ENCODE measurements at regions not wholly inside any gene's neighbourhood (a gene's known extent, or its start where the extent isn't known, plus 50 kb on each side); places are given as distances from the start of the nearest gene placed in this dataset.

- no peaks in the 10 kb centered on the region for H3K9me3 Mint-ChIP-seq
- peaks cover 61% of the 10 kb centered on the region for H3K4me1 Mint-ChIP-seq (ENCODE audit: low read depth)
- H3K27ac Mint-ChIP-seq: no peak overlapping the region
- TF ChIP-seq, protein P1, sequence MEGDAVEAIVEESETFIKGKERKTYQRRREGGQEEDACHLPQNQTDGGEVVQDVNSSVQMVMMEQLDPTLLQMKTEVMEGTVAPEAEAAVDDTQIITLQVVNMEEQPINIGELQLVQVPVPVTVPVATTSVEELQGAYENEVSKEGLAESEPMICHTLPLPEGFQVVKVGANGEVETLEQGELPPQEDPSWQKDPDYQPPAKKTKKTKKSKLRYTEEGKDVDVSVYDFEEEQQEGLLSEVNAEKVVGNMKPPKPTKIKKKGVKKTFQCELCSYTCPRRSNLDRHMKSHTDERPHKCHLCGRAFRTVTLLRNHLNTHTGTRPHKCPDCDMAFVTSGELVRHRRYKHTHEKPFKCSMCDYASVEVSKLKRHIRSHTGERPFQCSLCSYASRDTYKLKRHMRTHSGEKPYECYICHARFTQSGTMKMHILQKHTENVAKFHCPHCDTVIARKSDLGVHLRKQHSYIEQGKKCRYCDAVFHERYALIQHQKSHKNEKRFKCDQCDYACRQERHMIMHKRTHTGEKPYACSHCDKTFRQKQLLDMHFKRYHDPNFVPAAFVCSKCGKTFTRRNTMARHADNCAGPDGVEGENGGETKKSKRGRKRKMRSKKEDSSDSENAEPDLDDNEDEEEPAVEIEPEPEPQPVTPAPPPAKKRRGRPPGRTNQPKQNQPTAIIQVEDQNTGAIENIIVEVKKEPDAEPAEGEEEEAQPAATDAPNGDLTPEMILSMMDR (IDR thresholded peaks at IDR 0.05): no peak
- peaks cover 4% of the 10 kb centered on the region; the same call in 1 of the 2 replicates for H3K27me3 Mint-ChIP-seq (ENCODE audit: insufficient read depth)
- no peaks in the 10 kb centered on the region for H3K36me3 Mint-ChIP-seq (ENCODE audit: low read depth)
- DNase-seq: no peak
- H3K4me3 Mint-ChIP-seq: no peak overlapping the region
Measured at GRCh38 chr3:34013818-34014570, 215.6 kb downstream of the PDCD6IP start.

- H3K4me1 Mint-ChIP-seq (ENCODE audit: low read depth): peaks cover 46% of the 10 kb centered on the region
- no peaks in the 10 kb centered on the region for H3K36me3 Mint-ChIP-seq (ENCODE audit: low read depth)
- no peak overlapping the region for H3K4me3 Mint-ChIP-seq
- H3K27me3 Mint-ChIP-seq (ENCODE audit: insufficient read depth): peaks cover 9% of the 10 kb centered on the region; the same call in 1 of the 2 replicates
- TF ChIP-seq, protein P1 (IDR thresholded peaks at IDR 0.05): peak; percentile 65
- no peak for DNase-seq
- no peak overlapping the region for H3K27ac Mint-ChIP-seq
- no peaks in the 10 kb centered on the region for H3K9me3 Mint-ChIP-seq
Measured at GRCh38 chr3:34015204-34016142, 217.0 kb downstream of the PDCD6IP start.

DNA sequence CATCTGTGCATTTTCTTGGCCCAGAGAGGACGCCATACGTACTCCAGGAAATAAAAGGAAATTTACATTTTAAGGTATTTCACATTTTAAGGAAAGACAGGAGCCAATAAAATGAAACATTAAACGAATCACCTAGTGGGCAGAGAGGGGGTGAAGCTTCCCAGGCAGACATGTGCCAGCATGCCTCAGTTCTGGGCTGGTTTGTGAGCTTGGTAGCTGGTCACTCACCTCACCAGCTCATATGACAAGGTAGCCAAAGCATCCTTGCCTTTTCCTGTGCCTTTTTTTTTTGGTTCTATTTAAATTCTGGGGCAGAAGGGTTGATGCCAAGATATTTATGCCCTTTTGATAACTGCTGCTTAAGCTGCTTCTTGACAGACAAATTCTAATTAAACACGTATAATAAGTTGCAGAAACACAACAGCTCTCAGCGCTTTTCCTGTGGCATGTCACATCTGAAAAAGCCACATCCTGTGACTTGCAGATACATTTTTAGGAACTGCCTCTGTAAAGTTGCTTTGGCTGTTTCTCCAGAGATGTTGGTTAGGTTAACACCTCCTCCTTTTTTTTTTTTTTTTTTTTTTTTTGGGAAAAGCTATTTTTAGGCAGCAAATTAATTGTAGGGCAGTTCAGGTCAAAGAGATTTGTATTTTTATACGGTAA is 218.6 kb downstream of the PDCD6IP start:
- H3K27me3 Mint-ChIP-seq (ENCODE audit: insufficient read depth): peaks cover 9% of the 10 kb centered on the region; the same call in 1 of the 2 replicates

GRCh38 chr3:34017757-34018156 is 219.3 kb downstream of the PDCD6IP start:
- Mint-ChIP-seq H3K9me3 (no peaks in the 10 kb centered on the region), H3K4me1 (ENCODE audit: low read depth) (peaks cover 23% of the 10 kb centered on the region), H3K4me3 (no peak overlapping the region), H3K27ac (no peak overlapping the region), H3K27me3 (ENCODE audit: insufficient read depth) (peaks cover 9% of the 10 kb centered on the region; the same call in 1 of the 2 replicates), H3K36me3 (ENCODE audit: low read depth) (no peaks in the 10 kb centered on the region)
- TF ChIP-seq, protein P1 (IDR thresholded peaks at IDR 0.05): no peak
- DNase-seq: no peak

More for the DNA sequence above, 218.6 kb downstream of the PDCD6IP start:
- H3K9me3 Mint-ChIP-seq: no peaks in the 10 kb centered on the region
- no peak overlapping the region for H3K27ac Mint-ChIP-seq
- no peak overlapping the region for H3K4me3 Mint-ChIP-seq
- TF ChIP-seq, protein P1 (IDR thresholded peaks at IDR 0.05): no peak
- no peaks in the 10 kb centered on the region for H3K36me3 Mint-ChIP-seq (ENCODE audit: low read depth)
- DNase-seq: no peak
- peaks cover 30% of the 10 kb centered on the region for H3K4me1 Mint-ChIP-seq (ENCODE audit: low read depth)

DNA sequence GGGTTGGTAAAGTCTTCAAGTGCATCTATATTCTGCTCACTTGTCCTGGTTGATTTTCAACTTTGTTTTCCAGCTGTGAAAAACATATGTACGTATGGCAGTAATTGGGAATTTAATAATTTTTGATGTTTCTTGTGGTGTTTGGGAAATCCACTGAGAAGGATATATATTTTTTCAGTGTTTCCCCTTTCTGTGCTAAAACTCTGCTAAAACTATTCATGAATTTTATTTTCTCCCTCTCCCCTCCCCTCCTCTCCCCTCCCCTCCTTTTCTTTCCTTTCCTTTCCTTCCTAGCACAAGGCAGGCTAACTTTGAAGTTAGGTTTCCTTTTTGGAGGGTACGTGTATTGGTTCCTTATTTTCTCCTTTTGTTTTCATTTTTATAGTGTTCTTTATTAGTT is 220.7 kb downstream of the PDCD6IP start:
- H3K9me3 Mint-ChIP-seq: no peaks in the 10 kb centered on the region
- H3K4me1 Mint-ChIP-seq (ENCODE audit: low read depth): peaks cover 9% of the 10 kb centered on the region
- peaks cover 9% of the 10 kb centered on the region; the same call in 1 of the 2 replicates for H3K27me3 Mint-ChIP-seq (ENCODE audit: insufficient read depth)
- TF ChIP-seq, protein P1 (IDR thresholded peaks at IDR 0.05): no peak
- H3K4me3 Mint-ChIP-seq: no peak overlapping the region
- no peak overlapping the region for H3K27ac Mint-ChIP-seq
- DNase-seq: no peak
- no peaks in the 10 kb centered on the region for H3K36me3 Mint-ChIP-seq (ENCODE audit: low read depth)
